MCF 10A (cell line): ENCODE measurements at regions not wholly inside any gene's neighbourhood (a gene's known extent, or its start where the extent isn't known, plus 50 kb on each side); places are given as distances from the start of the nearest gene placed in this dataset.

Experiments
- BruUV-seq: library from RNA; stranded (reverse); fragments of 400-500 nt; replicated peaks from 2 replicates; lab custom pipeline; 2021; lab: Mats Ljungman, UMichigan
- CTCF ChIA-PET: fragments of 300-600 bp; sonication (Branson Sonifier 250); formaldehyde crosslinking; extraction: SDS; loops from one replicate; lab custom pipeline; 2021; ENCODE audit warnings: antibody characterized with exemption, inconsistent platforms; lab: Yijun Ruan, JAX
- POLR2A ChIA-PET: fragments of 300-600, 350-650 bp; sonication (Branson Sonifier 250); formaldehyde crosslinking; extraction: SDS; loops from one replicate; lab custom pipeline; 2020; ENCODE audit warnings: antibody characterized with exemption, inconsistent platforms; lab: Yijun Ruan, JAX
- DNase-seq: peaks from one replicate; pipeline ENCODE4 v3.0.0-alpha.2; 2018; ENCODE audit not compliant: unreplicated experiment
- H3K27ac Mint-ChIP-seq: one replicate; pipeline ENCODE4 v1.8.0; 2022; ENCODE audit warnings: mild to moderate bottlenecking, low read depth, mixed read lengths; ENCODE audit not compliant: unreplicated experiment
- H3K27me3 Mint-ChIP-seq: one replicate; pipeline ENCODE4 v1.8.0; 2022; ENCODE audit warnings: mixed read lengths; ENCODE audit not compliant: insufficient read depth, unreplicated experiment
- H3K36me3 Mint-ChIP-seq: one replicate; pipeline ENCODE4 v1.8.0; 2022; ENCODE audit warnings: mild to moderate bottlenecking, moderate library complexity, mixed read lengths; ENCODE audit not compliant: insufficient read depth, unreplicated experiment
- H3K4me1 Mint-ChIP-seq: one replicate; pipeline ENCODE4 v1.8.0; 2022; ENCODE audit warnings: mixed read lengths; ENCODE audit not compliant: insufficient read depth, unreplicated experiment
- H3K4me3 Mint-ChIP-seq: one replicate; pipeline ENCODE4 v1.8.0; 2022; ENCODE audit warnings: mild to moderate bottlenecking, moderate library complexity, mixed read lengths; ENCODE audit not compliant: unreplicated experiment
- H3K9me3 Mint-ChIP-seq: one replicate; pipeline ENCODE4 v1.8.0; 2022; ENCODE audit warnings: mixed read lengths; ENCODE audit not compliant: unreplicated experiment
- intact Hi-C: fragments of 100-400 bp; cut with micrococcal nuclease; formaldehyde crosslinking; loops from 2 replicates; pipeline ENCODE4 v1.14.1; 2022
- TF ChIP-seq, protein P1 (sequence below): fragments of 200-600 bp; IDR thresholded peaks from one replicate; pipeline ENCODE4 v1.8.0; 2022; ENCODE audit warnings: antibody characterized with exemption, mild to moderate bottlenecking; ENCODE audit not compliant: unreplicated experiment

DNA sequence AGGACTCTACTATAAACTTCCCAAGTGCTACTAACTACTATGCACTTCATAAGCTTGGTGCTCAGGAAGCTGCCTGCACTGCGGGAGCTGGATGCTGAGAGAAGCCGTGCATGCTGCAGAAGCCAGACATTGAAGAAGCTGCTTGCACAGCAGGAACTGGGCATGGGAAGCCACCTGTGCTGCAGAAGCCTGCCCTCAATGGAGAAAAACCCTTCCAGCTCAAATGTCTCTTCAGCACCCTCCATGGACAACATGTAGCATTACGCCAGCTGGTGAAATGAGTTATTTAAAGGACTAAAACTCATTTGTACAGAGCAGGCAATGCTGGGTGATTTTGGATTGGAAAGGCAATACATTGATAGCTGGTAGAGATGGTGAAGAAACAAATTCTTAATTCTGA is 247.2 kb downstream of the KIF4B start:
- intact Hi-C loops = loop anchor here (2.0 kb wide), 1 partner anchor 122 kb away; no protein-coding TSS in a partner anchor
- Mint-ChIP-seq H3K36me3 (no peaks in the 10 kb centered on the region), H3K4me1 (no peaks in the 10 kb centered on the region), H3K4me3 (no peak overlapping the region), H3K27me3 (no peaks in the 10 kb centered on the region), H3K27ac (no peak overlapping the region), H3K9me3 (no peaks in the 10 kb centered on the region)
- BruUV-seq = no TSS peak
- DNase-seq = peak; percentile 16
- POLR2A ChIA-PET = interaction anchor here (0.7 to 1.2 kb wide), 3 partner anchors 10 to 60 kb away, joined by 3 read pairs; no protein-coding TSS in a partner anchor
- TF ChIP-seq, protein P1, sequence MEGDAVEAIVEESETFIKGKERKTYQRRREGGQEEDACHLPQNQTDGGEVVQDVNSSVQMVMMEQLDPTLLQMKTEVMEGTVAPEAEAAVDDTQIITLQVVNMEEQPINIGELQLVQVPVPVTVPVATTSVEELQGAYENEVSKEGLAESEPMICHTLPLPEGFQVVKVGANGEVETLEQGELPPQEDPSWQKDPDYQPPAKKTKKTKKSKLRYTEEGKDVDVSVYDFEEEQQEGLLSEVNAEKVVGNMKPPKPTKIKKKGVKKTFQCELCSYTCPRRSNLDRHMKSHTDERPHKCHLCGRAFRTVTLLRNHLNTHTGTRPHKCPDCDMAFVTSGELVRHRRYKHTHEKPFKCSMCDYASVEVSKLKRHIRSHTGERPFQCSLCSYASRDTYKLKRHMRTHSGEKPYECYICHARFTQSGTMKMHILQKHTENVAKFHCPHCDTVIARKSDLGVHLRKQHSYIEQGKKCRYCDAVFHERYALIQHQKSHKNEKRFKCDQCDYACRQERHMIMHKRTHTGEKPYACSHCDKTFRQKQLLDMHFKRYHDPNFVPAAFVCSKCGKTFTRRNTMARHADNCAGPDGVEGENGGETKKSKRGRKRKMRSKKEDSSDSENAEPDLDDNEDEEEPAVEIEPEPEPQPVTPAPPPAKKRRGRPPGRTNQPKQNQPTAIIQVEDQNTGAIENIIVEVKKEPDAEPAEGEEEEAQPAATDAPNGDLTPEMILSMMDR = peak; percentile 33
- CTCF ChIA-PET = interaction anchor here (0.8 to 2.1 kb wide), 10 partner anchors 9 to 293 kb away, joined by 3 to 11 read pairs (median 4); no protein-coding TSS in a partner anchor

DNA sequence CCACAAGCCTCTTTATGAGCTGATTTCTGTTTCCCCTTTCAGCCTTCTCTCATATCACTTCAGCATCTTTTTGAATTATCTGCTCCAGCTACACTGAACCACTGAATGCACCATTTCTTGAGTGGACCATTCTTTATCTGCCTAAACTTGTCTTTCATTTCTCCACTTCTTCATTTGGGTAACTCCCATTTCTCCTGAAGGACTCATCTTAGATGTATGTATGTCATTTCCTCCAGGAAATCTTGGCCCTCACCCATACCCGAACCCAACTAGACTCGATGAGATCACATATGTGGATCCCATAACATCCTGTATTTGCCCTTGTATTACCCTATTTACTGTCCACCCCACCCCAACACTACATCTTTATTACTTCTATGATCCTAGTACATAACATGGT is 249.8 kb downstream of the KIF4B start:
- H3K36me3 Mint-ChIP-seq = no peaks in the 10 kb centered on the region

DNA sequence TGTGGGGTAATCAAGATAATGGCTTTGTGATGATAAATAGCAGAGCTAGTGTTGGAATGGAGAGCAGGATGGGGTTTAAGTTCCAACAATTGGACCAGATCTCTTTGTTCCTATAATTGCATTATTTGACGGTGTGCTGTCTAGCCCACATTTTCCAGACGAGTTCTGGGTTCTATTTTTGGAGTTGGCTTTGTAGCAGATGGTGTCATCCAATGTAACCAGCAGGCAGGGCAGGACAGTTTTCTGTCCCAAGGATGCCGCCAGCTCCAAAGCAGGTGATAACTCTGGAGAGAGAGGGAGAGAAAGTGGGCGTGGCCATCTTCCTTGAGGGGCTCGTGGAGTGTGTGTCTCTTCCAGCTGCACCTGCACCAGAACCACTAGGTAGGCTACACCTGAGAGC is 251.3 kb downstream of the KIF4B start:
- no peaks in the 10 kb centered on the region for H3K36me3 Mint-ChIP-seq
- no peaks in the 10 kb centered on the region for H3K27me3 Mint-ChIP-seq
- H3K4me3 Mint-ChIP-seq = no peak overlapping the region
- H3K4me1 Mint-ChIP-seq = no peaks in the 10 kb centered on the region
- intact Hi-C loops = no loop called here
- ChIA-PET CTCF (interaction anchor here (0.5 to 1.0 kb wide), 3 partner anchors 118 to 292 kb away, joined by 3 to 5 read pairs (median 3); no protein-coding TSS in a partner anchor), POLR2A (no interaction called here)
- H3K9me3 Mint-ChIP-seq = no peaks in the 10 kb centered on the region
- H3K27ac Mint-ChIP-seq = no peak overlapping the region
- BruUV-seq = no TSS peak
- no peak for DNase-seq
- TF ChIP-seq, protein P1 = no peak

More for the DNA sequence above, 249.8 kb downstream of the KIF4B start:
- Mint-ChIP-seq H3K4me3 (no peak overlapping the region), H3K27me3 (no peaks in the 10 kb centered on the region), H3K27ac (no peak overlapping the region), H3K4me1 (no peaks in the 10 kb centered on the region), H3K9me3 (no peaks in the 10 kb centered on the region)
- CTCF ChIA-PET = interaction anchor here (0.6 to 1.2 kb wide), 4 partner anchors 9 to 1754 kb away, joined by 3 read pairs; no protein-coding TSS in a partner anchor
- BruUV-seq = no TSS peak
- TF ChIP-seq, protein P1 = no peak
- intact Hi-C loops = no loop called here
- POLR2A ChIA-PET = no interaction called here
- no peak for DNase-seq

DNA sequence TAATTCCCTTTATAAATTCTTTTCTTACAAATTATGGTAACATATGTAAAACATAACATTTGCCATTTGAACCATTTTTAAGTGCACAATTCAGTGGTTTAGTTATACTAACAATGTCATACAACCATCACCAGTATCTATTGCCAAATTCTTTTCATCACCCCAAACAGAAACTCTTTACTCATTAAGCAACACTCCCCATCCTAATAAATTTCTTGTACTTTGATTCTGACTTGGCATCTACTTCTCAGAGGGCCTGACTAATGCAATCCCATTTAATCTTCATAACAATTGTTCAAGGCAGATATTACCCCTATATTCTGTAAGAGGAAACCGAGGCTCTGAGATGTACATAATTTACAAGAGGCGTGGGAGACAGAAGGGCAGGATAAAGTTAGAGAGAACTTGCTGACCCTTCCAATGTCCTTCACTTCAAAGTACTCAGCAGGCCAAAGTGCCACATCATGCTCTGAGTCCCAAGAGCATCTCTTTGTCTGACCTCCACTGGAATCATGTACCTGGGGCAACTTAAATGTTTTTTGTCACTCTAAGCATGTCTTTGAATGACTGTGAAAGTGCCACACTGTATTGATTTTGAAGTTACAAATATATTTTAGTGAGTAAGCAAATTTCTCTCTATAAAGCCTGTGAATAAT is 255.3 kb downstream of the KIF4B start:
- no peaks in the 10 kb centered on the region for H3K9me3 Mint-ChIP-seq
- H3K36me3 Mint-ChIP-seq = no peaks in the 10 kb centered on the region
- ChIA-PET CTCF (no interaction called here), POLR2A (interaction anchor here (0.6 to 0.7 kb wide), 2 partner anchors 14 to 323 kb away, joined by 3 read pairs; no protein-coding TSS in a partner anchor)
- no peaks in the 10 kb centered on the region for H3K27me3 Mint-ChIP-seq
- no TSS peak for BruUV-seq
- H3K27ac Mint-ChIP-seq = no peak overlapping the region
- TF ChIP-seq, protein P1 = no peak
- intact Hi-C loops = no loop called here
- DNase-seq = no peak
- H3K4me1 Mint-ChIP-seq = no peaks in the 10 kb centered on the region
- H3K4me3 Mint-ChIP-seq = no peak overlapping the region
